DMS53 treated with DMSO at 0.1 percent for 48 hours (cell line): ENCODE measurements at regions not wholly inside any gene's neighbourhood (a gene's known extent, or its start where the extent isn't known, plus 50 kb on each side); places are given as distances from the start of the nearest gene placed in this dataset.
"Not testable (repeated sequence)": the region's sequence is repeated elsewhere in the genome, so short reads cannot be mapped to it uniquely, and the experiment has no call there.

Experiments
- DNase-seq: peaks from one replicate; lab custom pipeline; 2025; ENCODE audit not compliant: unreplicated experiment; lab: John Stamatoyannopoulos, UW

DNA sequence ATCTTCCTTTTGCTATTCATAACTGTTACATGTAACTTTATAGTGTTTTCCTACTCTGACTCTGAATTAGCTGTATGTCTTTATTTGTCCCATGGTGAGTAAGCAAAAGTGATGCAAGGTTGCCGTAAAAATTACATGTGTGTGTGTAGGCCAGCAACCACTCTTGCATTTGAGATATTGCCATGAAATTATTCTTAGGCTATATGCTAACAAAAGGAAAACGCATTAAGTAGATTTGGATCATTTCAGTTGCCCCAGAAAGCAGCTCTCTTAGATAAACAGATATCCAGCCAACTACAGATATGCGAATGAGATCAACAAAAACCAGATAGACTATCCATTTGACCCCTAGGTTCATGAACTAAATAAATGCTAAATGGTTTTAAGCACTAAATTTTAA is 73.6 kb downstream of the CYLC2 start:
- no peak for DNase-seq

DNA sequence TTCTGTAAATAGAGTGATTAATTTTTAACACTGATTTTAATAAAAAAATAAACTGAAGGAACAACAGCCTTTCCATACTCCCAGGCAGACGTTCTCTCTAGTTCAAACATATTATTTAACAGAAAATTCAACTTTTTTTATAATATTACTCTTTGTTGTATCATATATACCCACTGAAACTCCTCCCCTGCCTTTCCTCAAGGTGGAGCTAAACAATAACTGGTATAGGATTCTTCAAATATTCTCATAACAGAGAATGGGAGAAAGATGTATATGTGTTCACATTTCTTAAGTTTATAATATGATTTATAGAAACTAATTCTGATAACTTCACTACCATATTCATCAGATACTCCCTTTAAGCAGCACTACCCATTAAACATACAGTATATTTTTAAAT is 83.4 kb downstream of the CYLC2 start:
- no peak for DNase-seq

DNA sequence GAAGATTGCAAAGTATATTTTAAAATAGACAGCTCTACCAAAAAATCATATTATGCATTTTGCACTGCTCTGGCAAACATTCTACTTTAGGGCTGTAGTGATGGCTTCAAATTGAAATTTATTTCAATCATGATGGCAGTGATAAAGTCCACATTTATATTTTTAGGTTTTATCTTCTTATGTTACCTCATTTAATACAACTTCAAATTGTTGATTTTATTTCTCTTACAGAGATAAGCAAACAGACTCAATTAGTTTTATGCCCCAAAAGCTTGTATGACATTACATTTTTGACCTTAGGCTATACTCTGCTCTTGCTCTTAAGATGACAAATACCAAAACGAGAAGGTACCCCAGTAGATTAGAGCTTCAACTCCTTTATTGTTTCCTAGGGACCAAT is 87.4 kb downstream of the CYLC2 start:
- DNase-seq, result no peak

DNA sequence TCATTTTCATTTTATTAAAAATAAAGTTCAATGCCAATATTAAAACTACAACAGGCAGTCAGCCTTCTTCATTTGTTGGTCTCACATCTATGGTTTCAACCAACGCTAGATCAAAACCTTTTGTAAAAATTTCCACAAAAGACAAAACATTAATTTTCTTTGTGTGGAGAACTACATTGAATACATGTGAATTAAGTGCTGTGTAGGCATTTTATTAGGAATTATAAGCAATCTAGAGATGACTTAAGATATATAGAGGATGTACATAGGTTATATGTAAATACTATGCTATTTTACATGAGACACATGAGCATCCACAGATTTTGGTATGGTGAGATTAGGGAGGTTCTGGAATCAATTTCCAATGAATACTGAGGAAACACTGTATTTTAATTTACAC is 94.2 kb downstream of the CYLC2 start:
- DNase-seq, result no peak

DNA sequence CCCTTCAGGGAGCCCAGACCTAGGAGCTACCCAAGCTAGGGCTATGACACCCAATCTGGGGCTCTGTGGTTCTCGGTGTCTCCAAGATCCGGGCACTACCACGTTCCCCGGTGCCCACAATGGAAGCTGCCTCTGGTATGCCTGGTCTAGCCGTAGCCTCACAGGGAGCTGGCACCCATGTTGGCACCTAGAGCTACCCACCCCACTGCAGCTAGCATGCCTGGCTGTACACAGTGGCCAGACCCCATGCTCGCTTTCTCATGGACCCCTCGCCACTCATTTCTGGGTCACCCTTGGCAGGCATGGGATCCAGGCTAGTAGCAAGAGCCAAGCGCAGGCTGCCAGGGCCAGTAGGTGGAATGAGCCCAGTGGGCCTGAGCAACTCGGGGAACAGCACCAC is 109.0 kb downstream of the CYLC2 start:
- DNase-seq, result no peak

DNA sequence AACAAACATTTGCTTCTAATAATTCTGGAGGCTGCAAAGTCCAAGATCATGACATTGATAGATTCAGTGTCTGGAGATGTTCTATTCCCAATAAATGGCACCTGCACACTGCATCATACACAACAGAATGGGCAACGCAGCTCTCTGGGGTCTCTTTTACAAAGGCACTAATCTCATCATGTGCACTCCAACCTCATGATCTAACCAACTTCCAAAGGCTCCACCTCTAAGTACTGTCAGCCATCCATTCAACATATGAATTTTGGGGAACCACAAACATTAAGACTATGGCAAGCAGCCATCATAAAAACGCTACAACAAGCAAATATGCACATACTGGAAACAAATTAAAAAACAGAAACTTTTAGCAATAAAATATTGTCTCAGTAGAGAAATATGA is 121.1 kb downstream of the CYLC2 start:
- DNase-seq, result no peak

DNA sequence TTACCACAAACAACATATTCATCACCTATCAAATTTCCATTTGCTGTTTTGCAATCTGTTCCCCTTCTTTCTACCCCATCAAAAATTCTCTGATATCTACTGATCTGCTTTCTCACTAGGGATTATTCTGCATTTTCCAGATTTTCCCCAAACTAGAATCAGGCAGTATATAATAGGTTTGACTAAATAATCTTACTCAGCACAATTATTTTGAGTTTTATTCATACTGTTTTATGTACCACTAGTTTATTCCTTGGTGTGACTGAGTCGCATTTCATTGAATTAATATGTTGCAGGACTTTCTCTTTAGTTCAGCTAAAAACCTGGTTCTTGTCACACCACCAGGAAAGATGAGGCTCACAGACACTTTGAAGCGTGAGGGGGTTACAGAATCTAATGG is 131.4 kb downstream of the CYLC2 start:
- no peak for DNase-seq

DNA sequence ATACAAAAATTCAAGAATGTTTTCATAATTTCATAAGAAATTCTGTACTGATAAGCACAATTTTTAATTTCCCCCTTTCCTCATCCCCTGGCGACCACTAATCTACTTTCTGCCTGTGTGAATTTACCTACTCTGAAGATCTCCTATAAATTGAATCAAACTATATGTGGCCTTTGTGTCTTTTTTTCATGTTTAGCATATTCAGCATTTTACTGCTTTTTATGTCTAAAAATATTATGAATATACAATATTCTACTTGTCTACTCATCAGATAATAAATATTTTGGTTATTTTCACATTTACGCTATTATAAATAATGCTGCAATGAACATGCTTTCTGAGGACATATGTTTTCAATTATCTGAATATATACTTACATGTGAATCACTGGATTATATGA is 144.8 kb downstream of the CYLC2 start:
- DNase-seq, result no peak

DNA sequence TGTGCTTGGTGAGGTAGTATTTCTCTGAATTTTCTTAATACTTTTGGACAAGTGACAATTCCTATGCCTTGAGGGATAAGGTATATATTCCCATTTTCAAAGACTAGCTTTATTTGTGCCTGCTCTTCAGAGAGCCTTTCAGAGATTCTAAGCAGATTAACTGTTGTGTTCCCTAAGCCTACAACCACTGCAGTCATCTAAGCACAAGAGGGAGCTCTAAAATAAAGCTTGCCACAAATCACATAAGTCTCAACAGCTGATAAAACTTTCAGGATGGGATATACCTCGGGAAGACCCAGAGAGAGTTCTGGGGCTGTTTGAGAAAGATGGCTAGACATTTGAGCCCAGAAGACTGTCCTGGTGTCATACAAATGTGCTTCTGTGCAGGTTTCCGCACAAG is 157.3 kb downstream of the CYLC2 start:
- no peak for DNase-seq

DNA sequence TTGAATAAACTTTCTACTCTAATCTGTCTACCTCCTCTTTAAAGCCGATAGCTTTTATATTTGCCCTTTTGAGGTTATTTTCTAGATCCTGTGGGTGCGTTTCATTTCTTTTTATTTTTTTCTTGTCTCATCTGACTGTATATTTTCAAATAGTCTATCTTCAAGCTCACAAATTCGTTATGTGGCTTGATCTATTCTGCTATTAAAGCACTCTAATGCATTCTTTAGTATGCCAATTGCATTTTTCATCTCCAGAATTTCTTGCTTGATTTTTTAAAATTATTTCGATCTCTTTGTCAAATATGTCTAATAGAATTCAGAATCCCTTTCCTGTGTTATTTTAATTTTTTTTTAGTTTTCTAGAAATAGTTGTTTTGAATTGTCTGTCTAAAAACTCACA is 172.4 kb downstream of the CYLC2 start:
- DNase-seq, result no peak

DNA sequence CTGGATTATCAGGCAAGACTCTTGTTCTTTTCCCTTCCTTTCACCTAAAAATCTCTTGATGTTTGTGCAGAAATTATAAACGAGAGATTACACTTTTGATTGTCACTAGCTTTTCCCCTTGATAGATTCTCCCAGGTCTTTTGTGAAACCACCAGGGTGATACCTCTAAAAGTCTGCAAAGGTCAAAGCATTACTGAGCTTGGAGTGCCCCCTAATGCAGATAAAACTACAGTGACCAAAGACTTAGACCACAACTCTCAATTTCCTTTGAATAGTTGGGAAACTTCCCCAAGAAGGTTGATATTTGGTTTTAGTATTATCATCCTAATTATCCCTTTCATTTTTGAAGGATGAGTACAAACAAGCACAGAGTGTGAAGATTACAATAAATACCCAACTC is 173.1 kb downstream of the CYLC2 start:
- no peak for DNase-seq

DNA sequence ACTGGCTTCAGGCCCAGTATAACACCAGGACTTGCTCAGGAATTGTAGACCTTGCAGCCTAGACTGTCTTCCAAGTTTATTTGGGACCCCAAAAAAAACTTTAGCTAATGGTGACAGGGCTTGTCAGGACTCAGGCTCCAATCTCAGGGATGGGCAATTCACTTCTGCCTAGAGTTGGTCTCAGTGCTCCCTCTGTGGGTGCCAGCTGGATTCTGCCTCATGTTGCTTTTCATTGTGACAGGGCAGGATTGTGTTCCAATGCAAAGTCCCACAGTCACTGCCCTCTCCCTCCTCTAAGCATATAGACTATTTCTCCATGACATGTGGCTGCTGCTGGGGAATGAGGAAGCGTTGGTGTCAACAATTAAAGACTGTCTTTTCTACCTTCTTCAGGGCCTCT is 174.7 kb downstream of the CYLC2 start:
- DNase-seq, result no peak

DNA sequence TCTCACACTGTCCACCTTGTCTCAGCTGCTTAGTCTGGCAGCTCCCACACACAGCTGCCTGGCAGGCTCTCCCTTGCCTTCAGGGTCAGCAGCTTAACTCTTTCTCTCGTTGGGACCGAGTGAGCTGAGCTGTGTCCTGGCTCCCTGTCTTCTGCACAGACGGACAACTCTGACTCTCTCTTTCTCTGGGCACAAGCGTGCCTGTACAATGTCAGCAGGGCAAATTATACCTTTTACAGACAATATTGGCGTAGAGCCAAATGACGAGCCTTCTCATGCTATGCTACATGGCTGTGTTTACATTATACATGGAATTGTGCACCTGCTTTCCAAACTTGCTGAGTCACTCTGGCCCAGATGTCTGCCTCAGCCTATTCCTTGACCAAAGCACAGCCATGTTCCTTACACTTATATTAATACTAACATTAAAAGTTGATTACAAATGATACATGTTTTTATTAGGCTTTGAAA is 188.6 kb downstream of the CYLC2 start:
- DNase-seq, result peak; percentile 89

DNA sequence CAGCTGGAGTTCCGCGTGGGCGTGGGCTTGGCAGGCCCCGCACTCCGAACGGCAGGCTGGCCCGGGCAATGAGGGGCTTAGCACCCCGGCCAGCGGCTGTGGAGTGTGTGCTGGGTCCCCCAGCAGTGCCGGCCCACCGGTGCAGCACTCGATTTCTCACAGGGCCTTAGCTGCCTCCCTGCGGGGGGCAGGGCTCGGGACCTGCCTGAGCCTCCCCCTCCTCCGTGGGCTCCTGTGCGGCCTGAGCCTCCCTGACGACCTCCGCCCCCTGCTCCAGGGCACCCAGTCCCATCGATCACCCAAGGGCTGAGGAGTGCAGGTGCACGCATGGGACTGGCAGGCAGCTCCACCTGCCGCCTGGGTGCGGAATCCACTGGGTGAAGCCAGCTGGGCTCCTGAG is 191.8 kb downstream of the CYLC2 start:
- DNase-seq, result no peak

DNA sequence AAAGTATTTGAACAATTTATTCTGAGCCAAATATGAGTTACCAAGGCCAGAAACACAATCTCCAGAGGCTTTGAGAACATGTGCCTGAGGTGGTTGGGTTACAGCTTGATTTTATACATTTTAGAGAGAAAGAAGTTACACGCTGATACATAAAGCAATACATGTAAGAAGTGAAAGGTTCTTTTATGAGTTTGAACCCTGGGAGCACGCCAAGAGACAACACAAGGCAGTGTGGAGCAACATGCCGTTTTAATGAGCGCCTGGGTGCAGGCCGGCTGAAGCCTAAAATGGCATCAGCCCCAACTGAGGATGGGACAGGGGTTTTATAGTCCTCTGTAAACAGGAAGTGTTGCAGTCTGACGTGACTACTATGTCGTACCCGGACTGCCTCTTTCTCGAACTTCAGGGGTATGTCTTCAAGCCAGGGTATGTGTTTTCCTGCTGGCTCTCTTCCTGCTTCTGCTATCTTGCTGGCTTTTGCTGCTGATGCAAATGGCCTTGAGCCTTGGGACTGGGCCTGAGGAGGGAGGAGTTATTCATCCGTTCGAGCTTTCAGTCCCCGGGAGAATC is 193.7 kb downstream of the CYLC2 start:
- no peak for DNase-seq

DNA sequence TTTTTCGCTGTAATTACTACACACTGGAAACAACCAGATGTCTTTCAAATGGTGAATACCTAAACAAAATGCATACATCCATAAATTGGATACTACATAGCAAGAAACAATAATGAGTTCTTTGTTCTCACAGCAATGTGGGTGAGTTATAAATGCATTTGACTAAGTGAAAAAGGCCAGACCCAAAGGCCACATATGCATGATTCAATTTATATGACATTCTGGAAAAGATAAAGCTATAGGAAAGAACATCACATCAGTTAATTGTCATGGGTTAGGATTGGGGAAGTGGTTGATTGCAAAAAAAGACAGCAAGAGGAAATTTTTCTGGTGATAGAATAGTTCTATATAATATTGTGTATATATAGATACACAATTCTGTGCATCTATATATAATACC is 198.9 kb downstream of the CYLC2 start:
- DNase-seq, result no peak

DNA sequence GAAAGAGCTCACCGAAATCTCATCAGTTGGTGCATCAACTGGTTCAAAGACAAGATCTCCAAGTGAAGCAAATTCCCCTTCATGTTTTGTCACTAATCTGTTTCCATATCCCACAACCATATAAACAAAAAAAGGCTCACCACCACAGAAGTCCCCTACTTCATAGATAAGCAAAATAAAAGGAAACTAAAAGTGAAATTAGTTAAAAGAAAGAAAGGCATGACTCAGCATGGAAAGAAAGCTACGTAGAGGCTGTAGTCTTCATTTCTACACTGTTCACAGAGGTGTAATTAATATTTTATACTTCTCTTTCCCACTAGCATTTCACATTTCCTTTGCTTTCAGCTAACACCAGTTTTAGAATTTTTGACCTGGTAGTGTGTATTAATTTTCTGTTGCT is 208.0 kb downstream of the CYLC2 start:
- no peak for DNase-seq

DNA sequence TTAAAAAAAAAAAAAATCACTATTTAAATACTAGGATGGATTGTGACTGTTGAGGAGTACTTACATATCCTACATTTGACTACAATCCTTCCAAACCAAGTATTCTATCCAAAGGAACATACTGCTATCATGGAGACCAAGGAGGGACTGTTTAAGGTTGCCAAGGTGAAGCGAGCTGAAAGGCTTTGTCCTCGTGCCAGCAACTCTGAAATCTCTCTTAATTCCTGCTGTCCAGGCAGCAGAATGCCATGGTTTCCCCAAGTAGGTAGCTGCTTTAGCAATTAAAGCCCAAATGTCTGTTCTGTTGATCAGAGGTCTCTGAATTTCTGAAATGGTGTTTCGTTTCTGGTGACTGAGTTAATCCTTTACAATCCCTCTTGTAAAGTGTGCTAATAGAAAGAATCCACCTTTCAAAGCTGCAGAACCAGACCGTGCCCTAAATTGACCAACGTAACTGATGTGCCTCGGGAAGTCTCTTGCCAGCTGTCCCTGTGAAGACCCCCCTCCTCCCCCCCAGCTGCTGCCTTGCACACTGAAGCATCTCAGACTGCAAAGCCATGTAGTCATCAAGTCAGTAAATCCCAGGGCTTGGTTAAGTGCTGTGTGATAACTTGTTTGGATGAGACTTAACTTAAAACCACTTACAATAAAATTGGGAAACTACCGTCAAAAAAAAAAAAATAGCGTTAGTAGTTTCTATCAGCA is 210.9 kb downstream of the CYLC2 start:
- DNase-seq, result not testable (repeated sequence)

DNA sequence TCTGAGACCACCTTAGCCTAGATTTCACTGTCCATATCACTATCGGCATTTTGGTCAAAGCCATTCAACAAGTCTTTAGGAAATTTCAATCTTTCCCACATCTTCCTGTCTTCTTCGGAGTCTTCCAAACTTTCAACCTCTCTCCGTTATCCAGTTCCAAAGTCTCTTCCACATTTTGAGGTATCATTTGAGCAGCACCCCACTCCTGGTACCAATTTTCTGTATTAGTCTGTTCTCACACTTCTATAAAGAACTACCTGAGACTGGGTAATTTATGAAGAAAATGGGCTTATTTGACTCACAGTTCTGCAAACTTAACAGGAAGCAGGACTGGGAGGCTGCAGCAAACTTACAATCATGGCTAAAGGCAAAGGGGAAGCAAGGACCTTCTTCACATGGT is 215.5 kb downstream of the CYLC2 start:
- no peak for DNase-seq

DNA sequence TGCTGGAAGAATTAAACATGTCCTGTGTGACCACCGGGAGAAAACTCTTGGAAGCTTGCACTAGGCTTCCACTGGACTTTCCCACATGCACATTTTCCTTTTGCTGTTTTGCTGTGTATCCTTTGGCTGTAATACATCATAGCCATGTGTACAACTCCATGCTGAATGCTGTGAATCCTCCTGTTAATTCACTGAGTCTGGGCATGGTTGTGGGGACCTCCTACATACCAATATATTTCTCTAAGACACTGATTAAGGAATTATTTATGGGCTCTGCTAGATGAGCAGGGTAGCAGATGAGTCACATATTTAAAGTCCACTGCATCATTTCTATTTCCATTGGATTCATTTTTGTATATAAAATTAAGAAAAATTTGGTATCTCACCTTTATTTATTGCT is 220.1 kb downstream of the CYLC2 start:
- DNase-seq, result no peak

DNA sequence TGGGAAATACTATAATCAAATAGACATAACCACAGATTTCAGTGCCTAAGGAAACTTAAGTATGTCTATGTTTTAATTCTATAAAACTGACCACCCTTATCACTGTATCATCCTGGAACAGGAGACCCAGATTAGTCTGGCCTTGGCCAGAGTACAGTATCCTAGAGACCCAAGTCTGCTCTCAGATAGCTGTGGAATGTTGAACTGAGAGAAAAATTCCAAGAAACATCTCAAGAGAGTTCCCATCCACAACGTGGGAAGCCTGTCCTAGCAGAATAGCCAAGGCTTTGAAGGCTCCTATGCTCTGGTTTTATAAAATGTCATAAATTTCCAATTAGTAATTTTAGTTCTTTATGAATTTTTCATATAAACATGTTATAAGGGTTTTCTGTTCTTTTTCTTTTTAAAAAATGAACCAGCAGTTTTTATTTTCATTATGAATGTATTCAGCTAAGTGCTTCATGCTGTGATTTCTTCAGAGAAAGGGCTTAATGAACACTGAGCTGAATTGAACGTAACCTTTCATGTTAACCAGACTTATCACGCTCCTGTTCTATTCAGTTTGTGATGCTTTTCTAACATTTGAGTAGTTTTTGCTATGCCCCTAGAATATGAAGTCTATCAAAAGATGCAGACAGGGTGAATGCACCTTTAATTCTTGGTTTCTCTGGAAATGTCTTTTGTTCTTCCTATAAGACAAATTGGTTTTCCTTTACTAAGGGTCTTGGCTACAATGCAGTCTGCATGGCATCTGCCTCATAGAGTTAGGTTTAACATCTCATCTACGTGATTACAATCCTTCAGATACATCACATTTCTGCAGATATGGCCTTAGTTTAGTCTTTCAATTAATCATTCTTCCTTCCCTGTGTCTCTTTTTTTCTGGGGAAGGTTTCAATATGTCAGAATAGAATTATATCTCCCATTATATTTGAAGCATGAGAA is 230.8 kb downstream of the CYLC2 start:
- no peak for DNase-seq

DNA sequence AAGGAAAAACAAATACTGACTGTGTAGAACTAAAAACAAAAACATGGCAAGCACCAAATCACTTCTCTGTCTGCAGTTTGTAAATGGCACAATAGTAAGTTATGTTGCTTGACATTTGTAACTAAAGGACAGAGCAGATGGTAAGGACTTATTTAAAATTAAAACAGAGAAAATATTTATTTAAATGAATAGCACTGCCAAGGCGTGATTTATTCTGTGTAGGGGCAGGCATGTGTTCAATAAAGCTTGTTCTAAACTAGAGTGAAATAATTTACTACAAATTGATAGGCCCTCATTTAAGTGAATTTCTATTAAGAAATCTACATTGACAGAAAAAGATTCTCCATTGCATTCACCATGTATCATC is 231.5 kb downstream of the CYLC2 start:
- no peak for DNase-seq
